Stimulated activated naive CD4-positive, alpha-beta T cell treated with Interleukin-2 at 50 U/mL for 16 hours (primary cell): ENCODE measurements at regions not wholly inside any gene's neighbourhood (a gene's known extent, or its start where the extent isn't known, plus 50 kb on each side); places are given as distances from the start of the nearest gene placed in this dataset.
"Not testable (repeated sequence)": the region's sequence is repeated elsewhere in the genome, so short reads cannot be mapped to it uniquely, and the experiment has no call there.

Experiments used
- DNase-seq: peaks from one replicate; lab custom pipeline; 2025; lab: John Stamatoyannopoulos, UW

GRCh38 chr6:142016666-142017065, 116.1 kb upstream of the GJE1 start:
- DNase-seq: not testable (repeated sequence)

- not testable (repeated sequence) for DNase-seq
These were observed 117.3 kb upstream of the GJE1 start for GRCh38 chr6:142015463-142015862.

GRCh38 chr6:142015011-142015410, 117.7 kb upstream of the GJE1 start:
- DNase-seq: no peak

GRCh38 chr6:142014515-142014914, 118.2 kb upstream of the GJE1 start:
- DNase-seq: no peak

- DNase-seq: no peak
These were observed 118.7 kb upstream of the GJE1 start for GRCh38 chr6:142013875-142014495.

- DNase-seq: no peak
These were observed 119.4 kb upstream of the GJE1 start for GRCh38 chr6:142013287-142013686.

- no peak for DNase-seq
These were observed 121.0 kb upstream of the GJE1 start for GRCh38 chr6:142011775-142012174.

GRCh38 chr6:142011156-142011555, 121.6 kb upstream of the GJE1 start:
- DNase-seq: no peak

GRCh38 chr6:142009647-142010046, 123.1 kb upstream of the GJE1 start:
- no peak for DNase-seq

GRCh38 chr6:142008781-142009180, 123.9 kb upstream of the GJE1 start:
- no peak for DNase-seq

GRCh38 chr6:142008016-142008735, 124.5 kb upstream of the GJE1 start:
- DNase-seq: no peak

- no peak for DNase-seq
These were observed 127.7 kb upstream of the GJE1 start for GRCh38 chr6:142005021-142005420.

GRCh38 chr6:142002825-142003405, 129.8 kb upstream of the GJE1 start:
- no peak for DNase-seq

GRCh38 chr6:141996823-141997222, 135.9 kb upstream of the GJE1 start:
- DNase-seq: no peak

GRCh38 chr6:141992109-141992508, 140.6 kb upstream of the GJE1 start:
- no peak for DNase-seq

GRCh38 chr6:141990840-141991239, 141.9 kb upstream of the GJE1 start:
- DNase-seq: no peak

GRCh38 chr6:141989706-141989959, 143.1 kb upstream of the GJE1 start:
- DNase-seq: no peak

GRCh38 chr6:141988954-141989705, 143.6 kb upstream of the GJE1 start:
- DNase-seq: peak; percentile 0

GRCh38 chr6:141988327-141988726, 144.4 kb upstream of the GJE1 start:
- no peak for DNase-seq

- DNase-seq: no peak
These were observed 146.3 kb upstream of the GJE1 start for GRCh38 chr6:141986457-141986856.

- DNase-seq: no peak
These were observed 151.5 kb upstream of the GJE1 start for GRCh38 chr6:141981190-141981589.

GRCh38 chr6:141977782-141978181, 154.9 kb upstream of the GJE1 start:
- DNase-seq: no peak

- no peak for DNase-seq
These were observed 155.7 kb upstream of the GJE1 start for GRCh38 chr6:141976994-141977393.
